H1 (cell line): ENCODE measurements at regions not wholly inside any gene's neighbourhood (a gene's known extent, or its start where the extent isn't known, plus 50 kb on each side); places are given as distances from the start of the nearest gene placed in this dataset.

Source experiments
- CTCF ChIA-PET: fragments of 300-600 bp; sonication (Branson Sonifier 250); formaldehyde crosslinking; loops from one replicate; lab custom pipeline; 2021; ENCODE audit not compliant: partially characterized antibody; lab: Charles Lee
- POLR2A ChIA-PET: fragments of 300-600 bp; sonication (Branson Sonifier 250); formaldehyde crosslinking; loops from one replicate; lab custom pipeline; 2021; ENCODE audit warnings: inconsistent platforms; ENCODE audit not compliant: partially characterized antibody; lab: Charles Lee
- DNase-seq, 2 experiments: peaks; one replicate each; pipeline versions ENCODE4 v3.0.0 to v3.0.0-alpha.2; 2010 to 2022; ENCODE audit warnings: low spot score in 2 of 2, low read depth in 1 of 2, mixed read lengths in 1 of 2
- FAIRE-seq: peaks from 2 replicates; lab custom pipeline; 2011; peaks lifted over from hg19 to GRCh38; lab: Jason Lieb, UNC
- H2AFZ ChIP-seq: 2 replicates; pipeline ENCODE4 v1.8.1; 2012; ENCODE audit warnings: low read length, inconsistent platforms
- H2AK5ac ChIP-seq: 2 replicates; pipeline ENCODE4 v1.6.1; 2013; ENCODE audit warnings: low read depth, low read length
- H2BK120ac ChIP-seq: replicated peaks from 2 replicates; pipeline ENCODE3; 2013; ENCODE audit warnings: low read depth, low read length, inconsistent platforms
- H2BK12ac ChIP-seq: 2 replicates; pipeline ENCODE4 v1.6.1; 2013; ENCODE audit warnings: low read depth, low read length
- H2BK15ac ChIP-seq: 2 replicates; pipeline ENCODE4 v1.6.1; 2013; ENCODE audit warnings: low read length
- H2BK20ac ChIP-seq: 2 replicates; pipeline ENCODE4 v1.6.1; 2013; ENCODE audit warnings: low read length
- H2BK5ac ChIP-seq: 2 replicates; pipeline ENCODE4 v1.6.1; 2013; ENCODE audit warnings: low read depth, low read length
- H3K14ac ChIP-seq: 2 replicates; pipeline ENCODE4 v1.6.1; 2013; ENCODE audit warnings: inconsistent platforms; ENCODE audit not compliant: insufficient read length
- H3K18ac ChIP-seq: 2 replicates; pipeline ENCODE4 v1.6.1; 2013; ENCODE audit warnings: low read length; ENCODE audit errors: extremely low read depth
- H3K23ac ChIP-seq: 2 replicates; pipeline ENCODE4 v1.6.1; 2013; ENCODE audit warnings: inconsistent platforms; ENCODE audit not compliant: insufficient read length
- H3K23me2 ChIP-seq: 2 replicates; pipeline ENCODE4 v1.6.1; 2013; ENCODE audit warnings: low read depth, low read length
- H3K27ac ChIP-seq: 2 replicates; pipeline ENCODE4 v1.6.1; 2011; ENCODE audit warnings: low read depth, low read length, inconsistent platforms
- H3K27me3 ChIP-seq, 4 experiments: replicated peaks in 1 of 4; 1 replicate in 1 of 4; 2 replicates in 3 of 4; pipeline versions ENCODE4 v1.6.1 to v1.8.1; 2011 to 2013; ENCODE audit warnings: low read length in 3 of 4, mild to moderate bottlenecking in 3 of 4, inconsistent platforms in 2 of 4, mixed read lengths in 2 of 4, moderate library complexity in 1 of 4; ENCODE audit not compliant: control insufficient read depth in 3 of 4, insufficient read depth in 3 of 4; ENCODE audit errors: extremely low read depth in 1 of 4
- H3K36me3 ChIP-seq, 4 experiments: 2 replicates each; pipeline versions ENCODE4 v1.6.1 to v1.8.1; 2011 to 2013; ENCODE audit warnings: mild to moderate bottlenecking in 4 of 4, low read length in 3 of 4, moderate library complexity in 2 of 4, control low read depth in 1 of 4, inconsistent platforms in 1 of 4; ENCODE audit not compliant: insufficient read depth in 4 of 4, control insufficient read depth in 2 of 4
- H3K4ac ChIP-seq: replicated peaks from 2 replicates; pipeline ENCODE3; 2013; ENCODE audit warnings: low read length, low read depth, mixed read lengths, inconsistent platforms; ENCODE audit not compliant: insufficient read length
- H3K4me1 ChIP-seq, 4 experiments: replicated peaks in 1 of 4; 1 replicate in 1 of 4; 2 replicates in 3 of 4; pipeline versions ENCODE4 v1.6.1 to v1.8.1; 2011 to 2013; ENCODE audit warnings: low read length in 3 of 4, inconsistent platforms in 2 of 4, mixed read lengths in 1 of 4; ENCODE audit not compliant: insufficient read depth in 4 of 4, control insufficient read depth in 3 of 4
- H3K4me2 ChIP-seq, 2 experiments: 2 replicates each; pipeline versions ENCODE4 v1.6.1 to v1.8.1; 2011 to 2013; ENCODE audit warnings: low read depth in 2 of 2, low read length in 2 of 2, control low read depth in 1 of 2, inconsistent platforms in 1 of 2, mild to moderate bottlenecking in 1 of 2; ENCODE audit not compliant: insufficient read depth in 1 of 2
- H3K4me3 ChIP-seq, 4 experiments: fragments of 200-600, 300-600 bp in 1 of 4; sonication (generic), shearing (Covaris generic), sonication (Bioruptor Twin) in 1 of 4; 2 replicates each; pipeline versions ENCODE4 v1.5.1 to v1.8.1; 2011 to 2016; ENCODE audit warnings: low read length in 4 of 4, low read depth in 3 of 4, control low read depth in 2 of 4, inconsistent platforms in 2 of 4, mild to moderate bottlenecking in 2 of 4, mixed read lengths in 1 of 4, moderate library complexity in 1 of 4; ENCODE audit not compliant: insufficient read depth in 2 of 4; ENCODE audit errors: extremely low read depth in 1 of 4
- H3K56ac ChIP-seq: replicated peaks from 2 replicates; pipeline ENCODE3; 2013; ENCODE audit warnings: low read depth, mild to moderate bottlenecking, mixed read lengths, low read length, inconsistent platforms; ENCODE audit not compliant: insufficient read length
- H3K79me1 ChIP-seq: 2 replicates; pipeline ENCODE4 v1.6.1; 2013; ENCODE audit warnings: low read depth, low read length, control low read depth
- H3K79me2 ChIP-seq, 2 experiments: 2 replicates each; pipeline versions ENCODE4 v1.6.1 to v1.8.1; 2012 to 2013; ENCODE audit warnings: low read length in 2 of 2, mild to moderate bottlenecking in 2 of 2, inconsistent platforms in 1 of 2; ENCODE audit not compliant: insufficient read depth in 2 of 2, control insufficient read depth in 1 of 2
- H3K9ac ChIP-seq, 4 experiments: replicated peaks in 1 of 4; 1 replicate in 1 of 4; 2 replicates in 3 of 4; pipeline versions ENCODE4 v1.6.1 to v1.8.1; 2011 to 2013; ENCODE audit warnings: low read depth in 3 of 4, low read length in 3 of 4, control low read depth in 2 of 4, mild to moderate bottlenecking in 2 of 4, moderate library complexity in 2 of 4, inconsistent platforms in 1 of 4; ENCODE audit errors: extremely low read depth in 1 of 4
- H3K9me3 ChIP-seq, 2 experiments: 2 replicates each; pipeline versions ENCODE4 v1.6.1 to v1.8.1; 2012 to 2013; ENCODE audit warnings: mild to moderate bottlenecking in 2 of 2, moderate library complexity in 2 of 2, control low read depth in 1 of 2, inconsistent platforms in 1 of 2, low read depth in 1 of 2, low read length in 1 of 2, mixed read lengths in 1 of 2; ENCODE audit not compliant: insufficient read depth in 2 of 2
- H4K20me1 ChIP-seq, 2 experiments: replicated peaks in 1 of 2; 2 replicates each; pipeline versions ENCODE3 to v1.8.1; 2011 to 2013; ENCODE audit warnings: inconsistent platforms in 2 of 2, low read length in 2 of 2, mild to moderate bottlenecking in 1 of 2; ENCODE audit not compliant: insufficient read depth in 2 of 2, control insufficient read depth in 1 of 2
- H4K5ac ChIP-seq: 2 replicates; pipeline ENCODE4 v1.6.1; 2013; ENCODE audit warnings: low read length, low read depth, mixed read lengths, inconsistent platforms; ENCODE audit not compliant: insufficient read length
- H4K8ac ChIP-seq: 2 replicates; pipeline ENCODE4 v1.8.0; 2013; ENCODE audit warnings: mild to moderate bottlenecking, moderate library complexity, low read length, inconsistent platforms; ENCODE audit not compliant: insufficient read depth; ENCODE audit errors: extremely low read depth
- H4K91ac ChIP-seq: replicated peaks from 2 replicates; pipeline ENCODE3; 2013; ENCODE audit warnings: low read length, mixed read lengths, inconsistent platforms; ENCODE audit not compliant: insufficient read length
- BCL11A ChIP-seq, 2 experiments: IDR thresholded peaks; one replicate each; pipeline ENCODE4 v1.6.1; 2011; ENCODE audit warnings: low read depth in 2 of 2, low read length in 2 of 2, mild to moderate bottlenecking in 2 of 2
- E2F6 ChIP-seq: IDR thresholded peaks from 2 replicates; pipeline ENCODE4 v1.6.1; 2012; ENCODE audit warnings: inconsistent platforms
- EP300 ChIP-seq, 2 experiments: IDR thresholded peaks; 1 replicate in 1 of 2; 2 replicates in 1 of 2; pipeline ENCODE4 v1.6.1; 2011 to 2012; ENCODE audit warnings: low read depth in 2 of 2, low read length in 2 of 2, mild to moderate bottlenecking in 2 of 2, borderline replicate concordance in 1 of 2, inconsistent platforms in 1 of 2, moderate library complexity in 1 of 2
- GABPA ChIP-seq: IDR thresholded peaks from 2 replicates; pipeline ENCODE4 v1.6.1; 2011; ENCODE audit warnings: mild to moderate bottlenecking, low read length, moderate library complexity, borderline replicate concordance; ENCODE audit not compliant: insufficient read depth
- HDAC6 ChIP-seq: IDR thresholded peaks from one replicate; pipeline ENCODE4 v1.7.1; 2012; ENCODE audit warnings: low read depth, mild to moderate bottlenecking, inconsistent platforms, low read length, moderate library complexity
- JUN ChIP-seq: IDR thresholded peaks from 2 replicates; pipeline ENCODE4 v1.6.1; 2011; ENCODE audit warnings: low read depth, mild to moderate bottlenecking, improper control_type of control experiment, low read length
- NANOG ChIP-seq: IDR thresholded peaks from 2 replicates; pipeline ENCODE4 v1.6.1; 2011; ENCODE audit warnings: low read length, low read depth, mild to moderate bottlenecking, inconsistent platforms; ENCODE audit not compliant: insufficient read depth, poor library complexity, severe bottlenecking
- RNF2 ChIP-seq: fragments of 200-900, 300-1000 bp; sonication (generic); IDR thresholded peaks from 2 replicates; pipeline ENCODE4 v1.7.1; 2016; ENCODE audit warnings: borderline replicate concordance, low read depth, mild to moderate bottlenecking, antibody characterized with exemption, low read length; ENCODE audit not compliant: poor library complexity, severe bottlenecking; ENCODE audit errors: missing control alignments
- SP2 ChIP-seq: IDR thresholded peaks from 2 replicates; pipeline ENCODE4 v1.6.1; 2012; ENCODE audit warnings: mild to moderate bottlenecking, low read length, inconsistent platforms
- SP4 ChIP-seq: IDR thresholded peaks from 2 replicates; pipeline ENCODE4 v1.6.1; 2012; ENCODE audit warnings: low read length, inconsistent platforms
- WGBS, 2 experiments: shearing (Covaris generic) in 1 of 2; methylation state at CpG; one replicate each; pipeline versions ENCODE4 v1.1.6 to v1.1.7; 2013 to 2015; ENCODE audit warnings: low lambda C conversion rate in 2 of 2, mixed read lengths in 2 of 2, inconsistent platforms in 1 of 2, low coverage in 1 of 2, missing lambda C conversion rate in 1 of 2; ENCODE audit not compliant: insufficient replicate concordance in 2 of 2, insufficient coverage in 1 of 2, insufficient read length in 1 of 2; ENCODE audit errors: extremely low coverage in 1 of 2, missing lambda C conversion rate in 1 of 2; 5-methylcytosine and 5-hydroxymethylcytosine counted together
- TF ChIP-seq, protein P1 (sequence below): IDR thresholded peaks from 2 replicates; pipeline ENCODE4 v1.6.1; 2012; ENCODE audit warnings: low read length, inconsistent platforms

GRCh38 chr12:116450406-116450910, 108.7 kb upstream of the MAP1LC3B2 start:
- H2BK15ac ChIP-seq = no peak overlapping the region
- H3K14ac ChIP-seq = no peak overlapping the region
- H4K91ac ChIP-seq = no peak overlapping the region
- H3K23me2 ChIP-seq = no peaks in the 10 kb centered on the region
- whole genome bisulfite sequencing, 2 experiments = 96% methylated on average over 3 of the region's 3 CpGs; no CpG with 5 or more reads in 1 of the 2 experiments
- H3K23ac ChIP-seq = no peak overlapping the region
- POLR2A ChIA-PET = no interaction called here
- H3K27ac ChIP-seq = no peak overlapping the region
- H2BK12ac ChIP-seq = no peak overlapping the region
- H3K18ac ChIP-seq = no peak overlapping the region
- H3K4me2 ChIP-seq = no peak overlapping the region
- H2BK5ac ChIP-seq = no peak overlapping the region
- no peak overlapping the region for H2BK20ac ChIP-seq
- no peak overlapping the region for H3K9ac ChIP-seq
- no peak overlapping the region for H4K8ac ChIP-seq
- no peak overlapping the region for H2BK120ac ChIP-seq
- no peaks in the 10 kb centered on the region for H4K20me1 ChIP-seq
- H3K4ac ChIP-seq = no peak overlapping the region
- H3K9me3 ChIP-seq = no peaks in the 10 kb centered on the region
- peaks cover 0 to 6% (median 2%) of the 10 kb centered on the region in 4 experiments; a peak in 5 of 7 replicates for H3K4me1 ChIP-seq
- no peak overlapping the region for H4K5ac ChIP-seq
- H3K36me3 ChIP-seq = no peaks in the 10 kb centered on the region
- H3K79me2 ChIP-seq = no peaks in the 10 kb centered on the region
- no peaks in the 10 kb centered on the region for H3K79me1 ChIP-seq
- no peak overlapping the region for H2AFZ ChIP-seq
- no peak overlapping the region for H3K4me3 ChIP-seq
- DNase-seq (no peak), FAIRE-seq (no peak)
- CTCF ChIA-PET = interaction anchor here (0.5 to 1.1 kb wide), 2 partner anchors 14 to 171 kb away, joined by 3 read pairs; no protein-coding TSS in a partner anchor
- H3K27me3 ChIP-seq = no peaks in the 10 kb centered on the region
- H3K56ac ChIP-seq = no peak overlapping the region
- no peak overlapping the region for H2AK5ac ChIP-seq
- TF ChIP-seq SP2 = no peak
- no peak for TF ChIP-seq NANOG
- TF ChIP-seq RNF2 = no peak
- TF ChIP-seq JUN = no peak
- TF ChIP-seq HDAC6 = no peak
- TF ChIP-seq EP300 (IDR thresholded peaks at IDR 0.05; ENCODE audit: borderline replicate concordance in 1 of 2, low read depth in 2 of 2, low read length in 2 of 2) = no peak
- TF ChIP-seq E2F6 = no peak
- TF ChIP-seq SP4 = no peak
- no peak for TF ChIP-seq GABPA
- TF ChIP-seq, protein P1, sequence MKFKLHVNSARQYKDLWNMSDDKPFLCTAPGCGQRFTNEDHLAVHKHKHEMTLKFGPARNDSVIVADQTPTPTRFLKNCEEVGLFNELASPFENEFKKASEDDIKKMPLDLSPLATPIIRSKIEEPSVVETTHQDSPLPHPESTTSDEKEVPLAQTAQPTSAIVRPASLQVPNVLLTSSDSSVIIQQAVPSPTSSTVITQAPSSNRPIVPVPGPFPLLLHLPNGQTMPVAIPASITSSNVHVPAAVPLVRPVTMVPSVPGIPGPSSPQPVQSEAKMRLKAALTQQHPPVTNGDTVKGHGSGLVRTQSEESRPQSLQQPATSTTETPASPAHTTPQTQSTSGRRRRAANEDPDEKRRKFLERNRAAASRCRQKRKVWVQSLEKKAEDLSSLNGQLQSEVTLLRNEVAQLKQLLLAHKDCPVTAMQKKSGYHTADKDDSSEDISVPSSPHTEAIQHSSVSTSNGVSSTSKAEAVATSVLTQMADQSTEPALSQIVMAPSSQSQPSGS = no peak
- no peak for TF ChIP-seq BCL11A (IDR thresholded peaks at IDR 0.05; ENCODE audit: low read depth in 2 of 2, low read length in 2 of 2)
